HG02970 (cell line): ENCODE measurements at regions not wholly inside any gene's neighbourhood (a gene's known extent, or its start where the extent isn't known, plus 50 kb on each side); places are given as distances from the start of the nearest gene placed in this dataset.
"Not testable (repeated sequence)": the region's sequence is repeated elsewhere in the genome, so short reads cannot be mapped to it uniquely, and the experiment has no call there.

Experiments
- ATAC-seq: cut with Tn5 transposase; IDR thresholded peaks from one replicate; pipeline ENCODE4 v1.9.1; 2021; ENCODE audit warnings: mild to moderate bottlenecking, moderate library complexity, moderate number of reproducible peaks; ENCODE audit not compliant: unreplicated experiment, low FRiP score

DNA sequence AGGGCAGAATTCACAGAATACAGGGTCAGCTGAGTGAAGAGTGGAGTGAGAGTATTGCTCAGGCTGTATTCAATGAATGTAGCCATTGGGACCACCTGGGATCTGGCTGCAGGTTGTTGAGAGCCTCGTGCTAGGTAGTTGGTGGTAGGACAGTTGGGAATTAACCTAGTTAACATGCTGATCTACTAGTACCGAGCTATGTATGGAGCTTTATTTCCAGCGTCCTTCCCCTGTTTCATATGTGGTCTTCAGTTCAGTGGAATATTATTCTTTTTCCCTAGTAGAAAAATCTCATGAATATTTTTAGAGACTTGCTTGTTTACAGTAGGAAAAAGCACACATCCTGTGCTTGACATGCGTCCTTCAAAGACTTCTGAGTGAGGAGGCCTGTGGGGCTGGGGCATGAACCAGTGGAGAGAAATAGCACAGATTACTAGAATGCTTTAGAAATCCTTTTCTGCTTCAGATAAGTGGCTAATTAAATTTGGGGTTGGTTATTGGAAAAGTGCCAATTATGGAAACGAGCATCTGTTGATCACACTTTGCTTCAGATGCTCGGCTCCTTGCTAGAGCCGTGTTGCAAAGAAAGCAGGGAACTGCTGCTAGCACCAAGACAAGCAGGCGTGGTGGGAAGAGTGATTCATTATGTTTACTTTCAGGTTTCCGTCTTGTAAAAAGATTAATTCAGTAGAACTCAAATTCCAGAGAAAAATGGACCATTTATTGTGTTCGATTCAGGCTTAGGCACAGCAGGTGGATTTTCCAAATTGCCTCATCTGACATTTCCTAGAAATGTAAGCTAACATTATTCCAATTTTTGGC, 53.6 kb downstream of the ARF6 start:
- ATAC-seq = no peak

DNA sequence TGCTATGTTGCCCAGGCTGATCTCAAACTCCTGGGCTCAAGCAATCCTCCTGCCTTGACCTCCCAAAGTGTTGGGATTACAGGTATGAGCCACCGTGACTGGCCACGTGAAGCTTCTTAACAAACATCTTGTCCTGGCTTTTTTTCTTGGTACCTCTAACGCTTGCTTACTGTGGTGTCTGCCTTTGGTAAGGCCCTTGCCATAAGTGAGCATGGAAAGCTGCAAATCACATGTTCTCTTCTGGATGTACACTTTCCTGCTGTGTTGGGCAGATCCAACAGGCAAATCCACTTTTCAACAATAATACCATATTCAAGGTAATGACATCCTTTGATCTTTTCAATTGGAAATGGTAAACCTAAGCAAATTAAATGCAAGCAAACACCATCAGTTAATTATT, 54.6 kb downstream of the ARF6 start:
- ATAC-seq = no peak

DNA sequence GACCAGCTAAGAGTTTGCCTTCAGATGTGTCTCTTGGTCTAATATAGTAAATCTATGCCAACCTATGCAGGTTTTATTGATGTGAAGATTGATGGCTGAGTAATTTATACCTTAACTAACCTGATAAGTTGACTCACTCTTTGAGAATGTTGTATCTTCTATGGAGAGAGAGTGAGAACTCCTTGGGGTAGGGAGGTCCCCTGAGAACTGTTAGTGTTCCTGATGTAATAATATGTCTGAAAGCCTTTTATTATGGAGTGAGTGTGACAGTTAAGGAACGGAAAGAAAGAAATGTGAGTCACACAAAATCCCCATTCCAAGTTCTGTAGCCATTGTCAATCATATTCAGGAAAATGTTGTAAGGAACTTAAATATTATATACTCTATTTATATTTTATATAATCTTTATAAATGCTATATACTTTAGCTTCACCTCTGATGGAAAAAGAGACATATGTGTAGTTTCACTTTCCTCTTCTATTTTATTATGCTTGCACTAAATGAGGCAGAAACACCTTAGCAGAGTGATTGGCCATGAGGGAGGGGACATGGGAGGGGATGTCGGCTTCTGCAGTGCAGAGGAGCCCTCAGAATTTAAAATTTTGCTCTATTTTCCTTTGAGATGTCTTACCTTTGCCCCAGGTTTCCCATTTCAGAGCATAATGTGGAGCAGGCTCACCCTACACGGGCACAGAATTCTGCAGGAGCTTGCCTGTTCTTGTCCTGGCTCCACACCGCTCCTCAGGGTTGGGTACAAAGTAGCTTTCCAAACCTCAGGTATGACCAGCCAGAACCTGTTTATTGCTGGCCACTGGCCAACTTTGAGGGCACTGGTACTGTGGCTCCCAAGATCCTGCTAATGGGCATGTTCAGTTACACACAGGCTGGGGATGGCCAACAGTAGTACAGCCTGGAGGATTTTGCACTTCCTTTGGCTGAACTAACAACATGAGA, 57.7 kb downstream of the ARF6 start:
- no peak for ATAC-seq

DNA sequence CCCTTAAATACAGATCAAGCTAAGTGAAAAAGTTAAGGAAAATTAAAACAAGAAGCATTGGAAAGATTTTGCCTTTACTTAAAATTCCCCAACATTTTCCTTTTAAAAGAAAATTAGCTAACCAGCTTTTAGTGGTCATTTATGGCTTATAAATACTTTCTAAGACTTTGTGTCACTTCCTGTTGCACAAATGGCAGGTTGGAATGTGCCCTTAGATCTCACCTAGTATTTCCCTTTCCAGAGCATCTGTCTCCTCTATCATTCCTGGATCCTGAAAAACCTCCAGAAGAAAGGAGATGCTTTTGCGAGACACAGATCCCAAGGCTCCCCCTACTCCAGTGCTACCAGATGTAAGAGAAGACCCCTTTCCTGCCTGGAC, 58.3 kb downstream of the ARF6 start:
- ATAC-seq = no peak

DNA sequence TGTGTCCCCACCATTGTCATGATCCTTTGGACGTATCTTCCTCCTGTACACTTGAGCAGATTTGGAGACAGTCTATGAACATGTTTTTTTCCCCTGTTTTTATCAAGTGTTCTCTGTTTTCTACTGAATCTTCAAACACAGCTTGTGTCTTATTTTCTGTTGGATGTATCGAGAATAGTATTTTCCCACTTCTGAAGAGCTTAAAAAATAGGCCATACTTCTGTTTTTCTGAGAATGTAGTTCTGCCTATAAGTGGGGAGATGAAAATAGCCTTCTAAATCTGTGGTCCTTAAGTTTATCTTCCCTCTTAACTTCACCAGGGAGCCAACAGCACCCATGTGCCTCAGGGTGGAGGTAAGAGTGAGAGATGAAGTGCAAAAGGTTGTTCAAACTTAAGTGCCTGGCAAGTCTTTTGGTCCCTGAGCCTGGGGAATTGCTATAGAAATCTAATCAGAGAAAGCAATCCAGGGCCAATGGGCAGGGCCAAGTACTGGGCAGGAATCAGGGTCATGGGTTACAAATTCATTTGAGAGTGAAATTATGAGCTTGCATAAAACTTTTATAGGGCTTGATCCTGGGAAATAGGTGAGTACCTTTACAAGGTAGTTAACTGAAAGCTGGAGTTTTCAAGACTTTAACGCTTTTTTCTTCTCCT, 58.9 kb downstream of the ARF6 start:
- no peak for ATAC-seq

DNA sequence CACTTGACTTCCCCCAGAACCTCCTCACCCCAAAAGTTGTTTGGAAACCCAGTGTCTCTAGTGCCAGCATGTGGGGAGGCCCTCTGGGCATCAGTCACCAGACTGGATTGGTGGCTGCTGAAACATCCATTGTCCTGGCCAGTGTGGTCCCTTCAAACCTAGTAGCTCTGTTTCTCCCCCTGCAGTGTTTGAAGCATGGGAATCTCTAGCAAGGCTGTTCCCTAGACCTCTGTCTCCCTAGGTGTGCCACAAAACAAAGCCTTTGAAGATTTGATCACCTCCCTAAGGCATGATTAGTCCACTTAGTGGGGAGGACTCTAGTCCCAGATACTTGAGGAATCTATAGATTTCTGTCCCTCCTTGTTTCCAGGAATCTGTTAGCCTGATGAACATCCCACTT, 60.3 kb downstream of the ARF6 start:
- ATAC-seq = no peak

DNA sequence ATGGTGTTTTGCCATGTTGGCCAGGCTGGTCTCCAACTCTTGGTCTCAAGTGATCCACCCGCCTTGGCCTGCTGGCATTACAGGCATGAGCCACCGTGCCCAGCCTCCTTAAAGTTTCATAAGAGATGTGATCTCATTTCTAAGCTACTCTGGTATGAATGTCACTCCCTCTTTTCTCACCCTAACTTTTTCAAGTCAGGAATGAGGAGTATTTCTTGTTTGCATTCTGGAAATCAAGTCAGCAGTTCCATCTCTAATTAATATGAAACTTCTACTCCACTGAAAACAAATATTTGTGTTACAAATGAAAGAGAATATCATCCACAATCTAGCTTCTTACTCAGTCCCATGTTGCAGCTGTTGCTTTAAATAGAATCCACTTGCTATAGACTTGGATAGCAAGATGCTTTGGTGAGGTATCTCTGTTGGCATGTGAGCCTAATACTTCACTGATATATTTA, 61.3 kb downstream of the ARF6 start:
- ATAC-seq = no peak

DNA sequence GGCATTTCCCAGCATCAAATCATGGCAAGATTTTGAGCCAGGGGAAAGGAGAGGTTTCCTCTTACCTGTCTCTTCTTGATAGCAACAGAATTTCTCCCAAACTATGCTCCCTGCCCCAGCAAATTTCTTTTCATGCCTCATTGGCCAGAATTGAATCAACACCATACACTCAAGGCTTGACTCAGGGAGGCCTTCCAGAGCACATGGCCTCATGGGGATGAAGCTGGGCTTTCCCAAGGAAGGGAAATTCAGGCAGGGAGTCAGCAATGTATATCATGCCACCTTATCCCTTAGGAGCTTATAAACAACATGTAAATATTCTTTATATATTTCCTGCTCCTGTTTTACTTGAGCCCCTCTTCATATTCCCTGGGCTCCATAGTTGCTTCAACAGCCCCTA, 62.1 kb downstream of the ARF6 start:
- ATAC-seq = no peak

DNA sequence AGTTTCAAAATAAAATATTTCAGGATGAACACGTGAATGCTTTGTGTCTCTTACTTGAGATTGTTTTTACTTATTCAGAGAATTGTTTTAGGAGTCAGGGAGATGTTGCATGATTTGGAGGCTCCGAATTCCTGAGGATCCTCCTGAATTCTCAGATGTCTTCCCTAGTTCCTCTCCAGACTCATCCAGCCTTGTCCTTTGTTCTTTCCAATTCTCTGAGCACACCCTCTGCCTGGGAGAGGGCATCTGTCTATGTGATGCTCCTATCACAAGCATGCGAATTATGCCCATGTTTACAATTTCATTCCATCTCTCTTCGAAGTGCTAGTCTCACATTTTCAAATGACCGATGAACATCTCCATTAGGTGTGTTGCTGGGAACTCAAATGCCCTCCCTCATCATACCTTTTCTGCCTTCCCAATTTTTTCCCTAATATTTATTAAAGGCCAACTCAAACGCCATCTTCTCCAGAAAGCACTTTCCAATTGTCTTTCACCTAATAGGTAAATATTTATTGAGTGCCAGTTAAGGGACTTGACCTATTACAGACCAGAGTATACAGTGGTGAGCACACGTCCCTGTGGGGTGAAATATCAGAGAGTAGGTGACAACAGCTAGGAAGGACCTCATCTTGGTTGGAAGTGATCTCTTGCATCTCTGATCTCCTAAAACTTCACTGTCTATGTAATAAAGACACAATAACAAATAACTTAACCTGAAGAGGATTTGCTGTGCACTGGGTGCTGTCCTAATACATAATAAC, 64.4 kb downstream of the ARF6 start:
- no peak for ATAC-seq

DNA sequence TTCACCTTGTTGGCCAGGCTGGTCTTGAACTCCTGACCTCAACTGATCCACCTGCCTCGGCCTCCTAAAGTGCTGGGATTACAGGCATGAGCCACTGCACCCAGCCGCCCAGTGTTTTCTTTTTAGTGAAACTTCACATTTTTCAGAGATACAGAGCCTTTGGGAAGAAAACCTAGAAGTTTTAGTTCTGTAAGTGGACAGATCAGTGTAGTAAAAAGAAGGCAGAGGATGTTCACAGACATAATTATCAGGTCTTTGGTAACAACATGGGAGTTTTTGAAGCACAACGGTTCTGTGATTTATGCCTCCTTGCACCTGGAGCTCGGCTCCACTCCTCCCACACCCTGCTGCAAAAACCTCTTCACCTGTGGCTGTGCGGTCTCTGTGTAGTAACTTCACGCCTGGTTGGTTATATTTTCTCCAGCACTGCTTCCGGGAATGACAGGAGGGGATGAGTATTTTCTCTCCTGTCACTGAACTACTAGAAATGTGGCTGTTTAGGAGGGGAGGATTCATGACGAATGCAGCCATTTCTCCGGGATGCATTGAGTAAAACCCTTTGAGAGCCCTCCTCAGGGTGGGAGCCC, 67.0 kb downstream of the ARF6 start:
- no peak for ATAC-seq

DNA sequence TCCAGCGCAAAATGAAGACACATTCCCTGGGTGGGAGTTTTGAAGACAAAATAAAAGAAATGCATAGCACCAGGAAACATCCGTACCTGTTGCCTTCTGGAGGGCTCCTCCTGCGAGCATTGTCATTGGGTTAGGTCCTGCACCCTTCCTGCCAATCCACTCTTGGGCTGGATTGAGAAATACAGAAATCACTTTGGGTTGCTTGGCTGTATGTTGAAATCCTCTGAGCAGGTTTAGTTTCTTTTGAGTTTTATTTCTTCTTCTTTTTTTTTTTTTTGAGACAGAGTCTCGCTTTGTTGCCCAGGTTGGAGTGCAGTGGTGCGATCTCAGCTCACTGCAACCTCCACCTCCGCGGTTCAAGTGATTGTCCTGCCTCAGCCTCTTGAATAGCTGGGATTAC, 67.6 kb downstream of the ARF6 start:
- ATAC-seq = no peak

DNA sequence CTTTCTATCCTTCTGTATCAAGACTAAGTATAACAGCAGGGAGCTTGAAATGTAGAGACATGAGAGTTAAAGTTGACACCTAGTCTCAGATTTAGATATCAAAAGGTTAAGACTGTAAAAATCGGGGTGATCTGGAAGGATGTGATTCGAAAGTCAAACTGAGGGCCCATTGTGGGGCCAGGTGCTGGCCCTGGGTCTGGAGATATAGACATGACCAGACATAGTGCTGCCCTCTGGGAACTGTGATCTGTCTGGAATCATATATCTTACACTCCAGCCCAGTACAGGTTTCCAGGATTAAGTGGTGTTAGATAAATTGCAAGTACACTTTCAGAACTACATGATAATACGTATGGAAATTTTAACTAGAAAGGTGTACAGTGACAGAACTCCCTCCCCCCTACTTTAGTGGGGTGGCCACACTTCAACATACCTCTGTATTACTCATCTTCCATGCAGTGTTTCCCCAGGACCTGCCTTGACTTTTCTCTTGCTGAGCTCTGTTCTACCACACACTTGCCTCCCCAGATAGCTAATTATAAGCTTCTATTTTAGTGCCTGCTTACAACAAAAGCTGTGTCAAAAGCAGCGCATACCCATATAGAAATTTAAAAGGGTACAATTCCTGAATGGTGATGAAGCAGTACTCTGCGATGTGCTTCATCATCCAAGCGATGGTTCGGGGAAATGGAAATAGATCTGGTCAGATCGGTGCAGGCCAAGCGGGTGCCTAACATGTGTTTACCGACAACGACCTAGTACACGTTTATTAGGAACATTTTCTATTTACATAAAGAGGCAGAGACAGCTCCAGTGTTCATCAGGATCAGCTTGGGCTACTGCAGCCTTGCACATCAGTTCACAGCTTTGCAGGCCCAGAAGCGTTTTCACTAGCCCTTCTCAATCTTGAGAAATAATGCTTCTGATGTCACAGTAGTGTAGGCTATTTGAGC, 68.7 kb downstream of the ARF6 start:
- no peak for ATAC-seq

DNA sequence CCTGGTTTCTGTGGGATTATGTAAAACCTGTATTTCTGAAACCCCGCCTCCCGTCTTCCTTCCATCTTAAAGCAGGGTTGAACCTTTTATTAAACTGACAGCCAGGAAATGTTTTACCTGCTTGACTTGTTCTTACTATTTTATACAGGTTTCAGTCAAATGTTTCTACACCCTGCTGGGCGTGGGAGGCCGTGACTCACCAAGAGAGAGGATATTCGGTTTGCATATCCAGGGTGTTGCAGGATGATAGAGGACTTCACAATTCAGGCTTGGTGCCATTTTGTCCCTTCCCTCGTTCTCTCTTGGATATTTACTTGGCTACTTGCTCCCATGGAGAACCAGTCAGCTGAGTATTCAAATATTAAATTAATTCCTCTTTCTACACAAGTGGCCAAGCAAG, 69.7 kb downstream of the ARF6 start:
- ATAC-seq = no peak

DNA sequence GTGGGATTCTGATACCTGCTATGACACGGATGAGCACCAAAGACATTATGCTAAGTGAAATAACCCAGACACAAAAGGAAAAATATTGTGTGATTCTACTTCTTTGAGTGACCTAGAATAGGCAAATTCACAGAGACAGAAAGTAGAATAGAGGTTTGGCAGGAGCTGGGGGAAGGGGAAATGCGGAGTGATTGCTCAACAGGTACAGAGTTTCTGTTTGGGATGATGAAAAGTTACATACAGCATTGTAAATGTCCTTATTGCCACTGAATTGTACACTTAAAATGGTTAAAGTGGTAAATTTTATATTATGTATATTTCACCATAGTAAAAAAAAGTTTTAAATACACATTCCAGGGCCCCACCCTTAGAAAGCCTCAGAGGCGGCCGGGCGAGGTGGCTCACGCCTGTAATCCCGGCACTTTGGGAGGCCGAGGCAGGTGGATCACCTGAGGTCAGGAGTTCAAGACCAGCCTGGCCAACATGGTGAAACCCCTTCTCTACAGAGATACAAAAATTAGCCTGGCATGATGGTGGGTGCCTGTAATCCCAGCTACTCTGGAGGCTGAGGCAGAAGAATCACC, 72.3 kb downstream of the ARF6 start:
- not testable (repeated sequence) for ATAC-seq

DNA sequence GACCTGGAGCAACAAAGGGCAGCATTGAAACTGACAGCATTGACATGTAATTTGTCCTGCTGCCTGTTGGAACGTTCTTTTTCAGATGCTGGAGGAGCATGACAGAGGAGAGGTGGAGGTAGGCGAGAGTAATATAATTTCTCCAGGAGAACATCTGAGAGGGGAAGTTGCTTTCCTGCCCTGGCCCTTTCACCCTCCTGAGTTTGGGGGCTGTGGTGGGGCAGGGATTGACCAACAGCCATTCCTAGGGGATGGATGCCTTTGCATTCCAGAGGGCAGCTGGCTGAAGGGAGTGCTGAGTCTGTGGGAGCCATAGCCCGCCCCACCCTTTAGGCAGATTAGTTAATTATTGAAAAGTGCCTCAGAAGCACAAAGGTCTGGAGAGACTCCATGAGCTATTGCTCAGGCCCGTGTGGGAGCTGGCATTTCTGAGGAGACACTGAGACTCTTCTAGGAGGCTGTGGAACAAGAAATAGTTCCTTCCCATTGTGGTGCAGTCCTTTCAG, 73.5 kb downstream of the ARF6 start:
- no peak for ATAC-seq

DNA sequence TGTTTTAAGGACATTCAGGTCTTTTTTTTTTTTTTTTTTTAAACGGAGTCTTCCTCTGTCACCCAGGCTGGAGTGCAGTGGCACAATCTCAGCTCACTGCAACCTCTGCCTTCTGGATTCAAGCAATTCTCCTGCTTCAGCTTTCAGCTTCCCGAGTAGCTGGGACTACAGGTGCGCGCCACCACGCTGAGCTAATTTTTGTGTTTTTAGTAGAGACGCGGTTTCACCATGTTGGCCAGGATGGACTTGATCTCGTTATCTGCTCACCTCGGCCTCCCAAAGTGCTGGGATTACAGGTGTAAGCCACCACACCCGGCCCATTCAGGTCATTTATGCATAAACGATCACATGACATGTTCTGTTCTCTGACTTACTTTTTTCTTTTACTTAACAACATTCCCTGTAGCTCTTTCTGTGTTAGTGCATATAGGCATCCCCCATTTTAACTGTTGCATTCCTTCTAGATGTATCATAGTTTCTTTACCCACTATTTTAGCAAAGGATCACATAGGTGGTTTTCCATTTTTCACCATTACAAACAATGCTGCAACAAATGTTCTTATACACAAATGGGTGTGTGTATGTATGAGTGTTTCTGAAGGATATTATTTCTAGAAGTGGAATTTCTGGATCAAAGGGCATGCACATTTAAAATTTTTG, 74.2 kb downstream of the ARF6 start:
- ATAC-seq = no peak

DNA sequence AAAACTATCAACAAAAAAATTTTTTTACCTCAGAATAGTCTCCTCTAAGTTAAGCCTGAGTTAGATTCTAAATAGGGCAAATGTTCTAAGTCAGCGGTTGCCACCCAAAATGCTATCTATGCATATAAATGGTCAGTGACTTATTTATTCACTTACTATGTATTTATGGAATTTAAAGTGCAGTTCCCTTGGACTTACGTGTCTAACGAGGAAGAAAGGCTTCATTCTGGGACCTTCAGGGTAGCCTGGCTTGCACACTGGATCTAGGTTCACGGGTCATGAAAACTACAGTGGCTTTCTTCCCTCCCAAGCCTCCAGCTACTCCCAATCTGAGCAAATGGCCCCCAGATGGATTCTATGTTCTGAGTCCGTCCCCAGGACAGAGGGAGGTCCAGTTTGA, 77.1 kb downstream of the ARF6 start:
- ATAC-seq = no peak
